ENCODE measurements at regions not wholly inside any gene's neighbourhood (a gene's known extent, or its start where the extent isn't known, plus 50 kb on each side); places are given as distances from the start of the nearest gene placed in this dataset.

DNA sequence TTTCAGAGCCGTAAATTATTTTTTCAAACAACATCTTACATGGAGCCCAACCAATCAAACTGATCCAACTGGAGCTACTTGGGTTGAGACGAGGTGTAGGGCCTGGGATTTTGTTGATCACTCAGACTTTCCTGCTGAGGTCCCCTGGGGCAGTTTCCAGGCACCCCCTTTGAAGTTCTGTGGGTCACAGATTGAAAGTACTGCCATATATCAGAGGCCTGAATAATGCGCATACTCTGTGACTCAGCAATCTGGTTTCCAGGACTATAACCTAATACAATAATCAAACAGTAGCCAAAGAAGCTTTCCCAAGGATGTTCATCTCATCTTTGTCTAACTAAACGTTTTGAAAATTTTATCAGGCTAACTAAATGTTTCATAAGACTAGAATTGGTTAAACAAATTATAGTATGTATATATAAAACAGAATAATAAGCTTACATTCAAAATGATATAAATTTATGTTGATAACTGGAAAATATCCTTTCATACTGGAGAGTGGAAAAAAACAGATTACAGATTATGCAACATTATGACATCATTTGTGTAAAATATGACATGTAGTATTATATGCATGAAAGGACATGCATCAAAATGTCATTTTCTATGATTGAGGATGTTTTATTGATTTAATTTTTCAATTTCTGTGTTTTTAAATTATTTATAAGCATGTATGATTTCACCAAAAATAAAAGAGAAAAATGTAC is 617.1 kb downstream of the NTRK3 start:
- H3K79me2 ChIP-seq (ENCODE audit: control insufficient read depth in 1 of 2, insufficient read depth in 2 of 2, low read length in 2 of 2), result no peaks in the 10 kb centered on the region
- H4K8ac ChIP-seq (ENCODE audit: extremely low read depth, insufficient read depth, low read length), result no peak overlapping the region
- FAIRE-seq (no peak), DNase-seq (ENCODE audit: low read depth in 1 of 2, low spot score in 2 of 2) (no peak)
- ChIA-PET CTCF (ENCODE audit: partially characterized antibody) (interaction anchor here (1.0 to 1.6 kb wide), 3 partner anchors 25 to 726 kb away, joined by 3 read pairs; no protein-coding TSS in a partner anchor), POLR2A (ENCODE audit: partially characterized antibody) (no interaction called here)
- no peak overlapping the region for H3K4ac ChIP-seq (replicated peaks; ENCODE audit: insufficient read length, low read depth, low read length)
- no peak overlapping the region for H4K5ac ChIP-seq (ENCODE audit: insufficient read length, low read depth, low read length)
- peak; percentile 86 for TF ChIP-seq POU5F1 (IDR thresholded peaks at IDR 0.05; ENCODE audit: low read depth, low read length)
- no peak for TF ChIP-seq NRF1 (IDR thresholded peaks at IDR 0.05; ENCODE audit: low read depth, low read length)
- TF ChIP-seq RAD21 (IDR thresholded peaks at IDR 0.05 in 1 of 2, conservative IDR thresholded peaks at IDR 0.05 in 1 of 2; ENCODE audit: low read depth in 2 of 2, low read length in 2 of 2), result no peak
- TF ChIP-seq SRF (IDR thresholded peaks at IDR 0.05; ENCODE audit: low read depth, low read length), result no peak
- peak; percentile 38; the same call in 1 of the 2 replicates for TF ChIP-seq MAFK (IDR thresholded peaks at IDR 0.05; ENCODE audit: low read depth, low read length)
- H3K27me3 ChIP-seq (replicated peaks in 1 of 4; ENCODE audit: control insufficient read depth in 3 of 4, extremely low read depth in 1 of 4, insufficient read depth in 3 of 4, low read length in 3 of 4), result no peaks in the 10 kb centered on the region
- no peak overlapping the region for H2AK5ac ChIP-seq (ENCODE audit: low read depth, low read length)
- WGBS, 2 experiments (ENCODE audit: extremely low coverage in 1 of 2, insufficient coverage in 1 of 2, insufficient read length in 1 of 2, insufficient replicate concordance in 2 of 2, low coverage in 1 of 2, low lambda C conversion rate in 2 of 2, missing lambda C conversion rate in 1 of 2), result 84% methylated on average over 4 of the region's 4 CpGs; no CpG with 5 or more reads in 1 of the 2 experiments
- no peaks in the 10 kb centered on the region for H3K23me2 ChIP-seq (ENCODE audit: low read depth, low read length)
- H3K14ac ChIP-seq (ENCODE audit: insufficient read length), result no peak overlapping the region
- H4K91ac ChIP-seq (replicated peaks; ENCODE audit: insufficient read length, low read length), result no peak overlapping the region
- no peaks in the 10 kb centered on the region for H3K79me1 ChIP-seq (ENCODE audit: low read depth, low read length)
- no peak overlapping the region for H2BK15ac ChIP-seq (ENCODE audit: low read length)
- H3K36me3 ChIP-seq (ENCODE audit: control insufficient read depth in 2 of 4, insufficient read depth in 4 of 4, low read length in 3 of 4), result no peaks in the 10 kb centered on the region
- H2BK5ac ChIP-seq (ENCODE audit: low read depth, low read length), result no peak overlapping the region
- H2AFZ ChIP-seq (ENCODE audit: low read length), result no peak overlapping the region
- H2BK12ac ChIP-seq (ENCODE audit: low read depth, low read length), result no peak overlapping the region
- H2BK120ac ChIP-seq (replicated peaks; ENCODE audit: low read depth, low read length), result no peak overlapping the region
- H3K9ac ChIP-seq (replicated peaks in 1 of 4; ENCODE audit: extremely low read depth in 1 of 4, low read depth in 3 of 4, low read length in 3 of 4), result no peak overlapping the region
- H3K56ac ChIP-seq (replicated peaks; ENCODE audit: insufficient read length, low read depth, low read length), result no peak overlapping the region
- H2BK20ac ChIP-seq (ENCODE audit: low read length), result no peak overlapping the region
- H3K4me2 ChIP-seq (ENCODE audit: insufficient read depth in 1 of 2, low read depth in 2 of 2, low read length in 2 of 2), result no peak overlapping the region
- no peak overlapping the region for H3K23ac ChIP-seq (ENCODE audit: insufficient read length)
- no peak overlapping the region for H3K27ac ChIP-seq (ENCODE audit: low read depth, low read length)
- H3K18ac ChIP-seq (ENCODE audit: extremely low read depth, low read length), result no peak overlapping the region
- H4K20me1 ChIP-seq (replicated peaks in 1 of 2; ENCODE audit: control insufficient read depth in 1 of 2, insufficient read depth in 2 of 2, low read length in 2 of 2), result no peaks in the 10 kb centered on the region
- H3K4me3 ChIP-seq (ENCODE audit: extremely low read depth in 1 of 4, insufficient read depth in 2 of 4, low read depth in 3 of 4, low read length in 4 of 4), result no peak overlapping the region
- H3K4me1 ChIP-seq (replicated peaks in 1 of 4; ENCODE audit: control insufficient read depth in 3 of 4, insufficient read depth in 4 of 4, low read length in 3 of 4), result no peaks in the 10 kb centered on the region
- no peaks in the 10 kb centered on the region for H3K9me3 ChIP-seq (ENCODE audit: insufficient read depth in 2 of 2, low read depth in 1 of 2, low read length in 1 of 2)
